ENCODE measurements at regions not wholly inside any gene's neighbourhood (a gene's known extent, or its start where the extent isn't known, plus 50 kb on each side); places are given as distances from the start of the nearest gene placed in this dataset.

DNA sequence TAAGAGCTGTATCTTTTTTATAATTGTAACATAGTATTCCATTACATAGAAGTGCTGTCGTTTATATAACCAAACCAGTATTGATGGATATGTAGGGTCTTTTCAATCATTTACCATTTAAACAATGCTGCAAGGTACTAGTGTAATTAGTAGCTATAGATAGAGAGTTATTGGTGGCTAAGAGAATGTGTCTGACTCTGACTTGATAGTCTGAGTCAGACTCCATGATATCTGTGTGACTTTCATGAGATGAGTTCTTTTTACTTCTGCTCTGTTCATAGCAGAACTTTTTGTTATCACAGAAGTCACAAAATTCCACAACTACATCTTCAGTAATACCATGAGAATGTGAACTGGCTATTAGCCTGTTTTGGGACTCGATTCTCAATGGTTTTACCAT, 150.6 kb downstream of the FHIP1A start:
- TF ChIP-seq, protein P1, sequence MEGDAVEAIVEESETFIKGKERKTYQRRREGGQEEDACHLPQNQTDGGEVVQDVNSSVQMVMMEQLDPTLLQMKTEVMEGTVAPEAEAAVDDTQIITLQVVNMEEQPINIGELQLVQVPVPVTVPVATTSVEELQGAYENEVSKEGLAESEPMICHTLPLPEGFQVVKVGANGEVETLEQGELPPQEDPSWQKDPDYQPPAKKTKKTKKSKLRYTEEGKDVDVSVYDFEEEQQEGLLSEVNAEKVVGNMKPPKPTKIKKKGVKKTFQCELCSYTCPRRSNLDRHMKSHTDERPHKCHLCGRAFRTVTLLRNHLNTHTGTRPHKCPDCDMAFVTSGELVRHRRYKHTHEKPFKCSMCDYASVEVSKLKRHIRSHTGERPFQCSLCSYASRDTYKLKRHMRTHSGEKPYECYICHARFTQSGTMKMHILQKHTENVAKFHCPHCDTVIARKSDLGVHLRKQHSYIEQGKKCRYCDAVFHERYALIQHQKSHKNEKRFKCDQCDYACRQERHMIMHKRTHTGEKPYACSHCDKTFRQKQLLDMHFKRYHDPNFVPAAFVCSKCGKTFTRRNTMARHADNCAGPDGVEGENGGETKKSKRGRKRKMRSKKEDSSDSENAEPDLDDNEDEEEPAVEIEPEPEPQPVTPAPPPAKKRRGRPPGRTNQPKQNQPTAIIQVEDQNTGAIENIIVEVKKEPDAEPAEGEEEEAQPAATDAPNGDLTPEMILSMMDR (IDR thresholded peaks at IDR 0.05), result no peak
- TF ChIP-seq POLR2A (IDR thresholded peaks at IDR 0.05), result no peak
